H9 (cell line): ENCODE measurements at regions not wholly inside any gene's neighbourhood (a gene's known extent, or its start where the extent isn't known, plus 50 kb on each side); places are given as distances from the start of the nearest gene placed in this dataset.

Experiments used
- DNase-seq: peaks from one replicate; pipeline ENCODE4 v3.0.0-alpha.2; 2017
- H2AFZ ChIP-seq: one replicate; pipeline ENCODE4 v1.6.1; 2013; ENCODE audit warnings: mild to moderate bottlenecking, low read length, control low read depth, moderate library complexity
- H2AK5ac ChIP-seq: 2 replicates; pipeline ENCODE4 v1.6.1; 2013; ENCODE audit warnings: low read length, control low read depth, mixed read lengths; ENCODE audit not compliant: insufficient read length
- H2BK120ac ChIP-seq: one replicate; pipeline ENCODE4 v1.6.1; 2013; ENCODE audit warnings: low read depth, mild to moderate bottlenecking, low read length, control low read depth, inconsistent platforms; ENCODE audit not compliant: poor library complexity, severe bottlenecking
- H2BK12ac ChIP-seq: 2 replicates; pipeline ENCODE4 v1.6.1; 2013; ENCODE audit warnings: low read length, control low read depth, mixed read lengths, low read depth; ENCODE audit not compliant: insufficient read length
- H2BK15ac ChIP-seq: 2 replicates; pipeline ENCODE4 v1.6.1; 2013; ENCODE audit warnings: low read depth, low read length, control low read depth
- H2BK20ac ChIP-seq: one replicate; pipeline ENCODE4 v1.6.1; 2013; ENCODE audit warnings: low read depth, mild to moderate bottlenecking, low read length, control low read depth, inconsistent platforms; ENCODE audit not compliant: poor library complexity, severe bottlenecking
- H2BK5ac ChIP-seq: 2 replicates; pipeline ENCODE4 v1.6.1; 2013; ENCODE audit warnings: low read length, control low read depth, mixed read lengths; ENCODE audit not compliant: insufficient read length
- H3K14ac ChIP-seq: 2 replicates; pipeline ENCODE4 v1.6.1; 2013; ENCODE audit warnings: low read length, control low read depth; ENCODE audit not compliant: insufficient read depth
- H3K18ac ChIP-seq: 2 replicates; pipeline ENCODE4 v1.6.1; 2013; ENCODE audit warnings: low read depth, mild to moderate bottlenecking, mixed read lengths, low read length, control low read depth; ENCODE audit not compliant: insufficient read length
- H3K23ac ChIP-seq: 2 replicates; pipeline ENCODE4 v1.6.1; 2013; ENCODE audit warnings: low read length, control low read depth, mixed read lengths, low read depth; ENCODE audit not compliant: insufficient read length
- H3K23me2 ChIP-seq: 2 replicates; pipeline ENCODE4 v1.6.1; 2013; ENCODE audit warnings: low read depth, mild to moderate bottlenecking, mixed read lengths, low read length, control low read depth; ENCODE audit not compliant: insufficient read length, poor library complexity, severe bottlenecking
- H3K27ac ChIP-seq: 2 replicates; pipeline ENCODE4 v1.5.1; 2013; ENCODE audit warnings: low read length, control low read depth, mixed read lengths, low read depth; ENCODE audit not compliant: insufficient read length
- H3K27me3 ChIP-seq: 2 replicates; pipeline ENCODE4 v1.6.1; 2013; ENCODE audit warnings: low read length, control low read depth, inconsistent platforms; ENCODE audit not compliant: insufficient read depth
- H3K4ac ChIP-seq: 2 replicates; pipeline ENCODE4 v1.6.1; 2013; ENCODE audit warnings: low read depth, mild to moderate bottlenecking, control low read depth, inconsistent platforms, low read length, moderate library complexity
- H3K4me1 ChIP-seq: 2 replicates; pipeline ENCODE4 v1.6.1; 2013; ENCODE audit warnings: low read length, control low read depth, inconsistent platforms; ENCODE audit not compliant: insufficient read depth
- H3K4me2 ChIP-seq: 2 replicates; pipeline ENCODE4 v1.6.1; 2013; ENCODE audit warnings: low read length, control low read depth, mixed read lengths; ENCODE audit not compliant: insufficient read length, insufficient read depth
- H3K56ac ChIP-seq: 2 replicates; pipeline ENCODE4 v1.6.1; 2013; ENCODE audit warnings: low read depth, mild to moderate bottlenecking, mixed read lengths, low read length, control low read depth; ENCODE audit not compliant: insufficient read length
- H3K79me1 ChIP-seq: 2 replicates; pipeline ENCODE4 v1.6.1; 2013; ENCODE audit warnings: low read depth, mild to moderate bottlenecking, moderate library complexity, low read length, control low read depth, inconsistent platforms; ENCODE audit not compliant: insufficient read depth, poor library complexity, severe bottlenecking
- H3K79me2 ChIP-seq: 2 replicates; pipeline ENCODE4 v1.6.1; 2013; ENCODE audit warnings: low read length, control low read depth, inconsistent platforms; ENCODE audit not compliant: insufficient read depth
- H3K9ac ChIP-seq: 2 replicates; pipeline ENCODE4 v1.6.1; 2013; ENCODE audit warnings: low read length, control low read depth, mixed read lengths; ENCODE audit not compliant: insufficient read length; ENCODE audit errors: extremely low read depth
- H3K9me3 ChIP-seq: one replicate; pipeline ENCODE4 v1.6.1; 2013; ENCODE audit warnings: low read depth, low read length, inconsistent platforms; ENCODE audit not compliant: control insufficient read depth
- H3T11ph ChIP-seq: one replicate; pipeline ENCODE4 v1.6.1; 2013; ENCODE audit warnings: mild to moderate bottlenecking, low read length, control low read depth, inconsistent platforms
- H4K20me1 ChIP-seq: one replicate; pipeline ENCODE4 v1.6.1; 2013; ENCODE audit not compliant: control insufficient read depth, insufficient read length, insufficient read depth
- H4K5ac ChIP-seq: 2 replicates; pipeline ENCODE4 v1.6.1; 2013; ENCODE audit warnings: low read depth, mild to moderate bottlenecking, mixed read lengths, low read length, control low read depth; ENCODE audit not compliant: insufficient read length
- H4K8ac ChIP-seq: replicated peaks from 2 replicates; pipeline ENCODE4 v1.6.1; 2013; ENCODE audit warnings: low read length, control low read depth, mixed read lengths, low read depth; ENCODE audit not compliant: insufficient read length
- H4K91ac ChIP-seq: 2 replicates; pipeline ENCODE4 v1.6.1; 2013; ENCODE audit warnings: low read depth, mild to moderate bottlenecking, moderate library complexity, mixed read lengths, low read length, control low read depth; ENCODE audit not compliant: insufficient read length
- H3K27ac Mint-ChIP-seq, 3 experiments: 2 replicates in 2 of 3; 3 replicates in 1 of 3; pipeline ENCODE4 v1.8.0; 2020 to 2021; ENCODE audit warnings: mixed read lengths in 3 of 3, mild to moderate bottlenecking in 1 of 3, moderate library complexity in 1 of 3
- H3K27me3 Mint-ChIP-seq: 2 replicates; pipeline ENCODE4 v1.8.0; 2021; ENCODE audit warnings: low read depth, mild to moderate bottlenecking, moderate library complexity, mixed read lengths
- H3K36me3 Mint-ChIP-seq, 3 experiments: 2 replicates in 2 of 3; 3 replicates in 1 of 3; pipeline ENCODE4 v1.8.0; 2020 to 2021; ENCODE audit warnings: low read depth in 3 of 3, mixed read lengths in 3 of 3; ENCODE audit not compliant: insufficient read depth in 1 of 3
- H3K4me1 Mint-ChIP-seq, 2 experiments: 2 replicates each; pipeline ENCODE4 v1.8.0; 2020; ENCODE audit warnings: mixed read lengths in 2 of 2
- H3K4me3 Mint-ChIP-seq, 2 experiments: 2 replicates in 1 of 2; 3 replicates in 1 of 2; pipeline ENCODE4 v1.8.0; 2020 to 2021; ENCODE audit warnings: mild to moderate bottlenecking in 2 of 2, mixed read lengths in 2 of 2, moderate library complexity in 1 of 2
- H3K9me3 Mint-ChIP-seq, 2 experiments: 2 replicates in 1 of 2; 3 replicates in 1 of 2; pipeline ENCODE4 v1.8.0; 2020; ENCODE audit warnings: mild to moderate bottlenecking in 2 of 2, mixed read lengths in 2 of 2, moderate library complexity in 1 of 2
- TF ChIP-seq, protein P1 (sequence below): fragments of 200-600 bp; sonication (generic); conservative IDR thresholded peaks from 3 replicates; pipeline ENCODE4 v1.8.0; 2021; ENCODE audit warnings: antibody characterized with exemption, mild to moderate bottlenecking

DNA sequence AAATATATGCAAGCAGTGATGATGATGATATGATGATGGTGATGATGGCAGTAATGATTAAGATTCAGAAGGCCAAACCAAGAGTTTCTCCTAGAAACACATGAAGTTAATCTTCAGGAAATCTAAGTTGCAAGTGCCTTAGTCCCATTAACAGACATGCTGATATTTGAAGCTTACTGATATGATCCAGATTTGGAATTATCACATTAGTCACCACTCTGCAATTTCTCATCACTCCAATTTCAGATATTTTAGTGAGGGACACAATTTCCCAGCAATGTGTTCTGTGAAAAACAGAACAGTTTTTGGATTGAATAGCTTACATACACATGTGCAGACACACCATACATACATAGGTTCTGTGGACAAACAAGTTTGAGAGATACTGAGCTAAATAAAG, 411.4 kb upstream of the FAT3 start:
- Histone ChIP-seq H2AFZ (no peak overlapping the region), H4K8ac (no peak overlapping the region), H4K20me1 (no peaks in the 10 kb centered on the region), H3K23me2 (no peaks in the 10 kb centered on the region), H2BK5ac (no peak overlapping the region), H4K91ac (no peak overlapping the region), H2BK20ac (no peak overlapping the region), H3K9me3 (no peaks in the 10 kb centered on the region), H3K23ac (no peak overlapping the region), H3K4me1 (no peaks in the 10 kb centered on the region), H2BK120ac (no peak overlapping the region), H3K27me3 (no peaks in the 10 kb centered on the region), H3K56ac (no peak overlapping the region), H3K79me2 (no peaks in the 10 kb centered on the region), H2BK15ac (no peak overlapping the region), H3T11ph (no peak overlapping the region), H3K9ac (no peak overlapping the region), H3K27ac (no peak overlapping the region), H3K4ac (no peak overlapping the region), H3K14ac (no peak overlapping the region), H2BK12ac (no peak overlapping the region), H3K18ac (no peak overlapping the region), H4K5ac (no peak overlapping the region), H3K4me2 (no peak overlapping the region), H2AK5ac (no peak overlapping the region), H3K79me1 (no peaks in the 10 kb centered on the region)
- no peak overlapping the region for H3K4me3 Mint-ChIP-seq
- TF ChIP-seq, protein P1, sequence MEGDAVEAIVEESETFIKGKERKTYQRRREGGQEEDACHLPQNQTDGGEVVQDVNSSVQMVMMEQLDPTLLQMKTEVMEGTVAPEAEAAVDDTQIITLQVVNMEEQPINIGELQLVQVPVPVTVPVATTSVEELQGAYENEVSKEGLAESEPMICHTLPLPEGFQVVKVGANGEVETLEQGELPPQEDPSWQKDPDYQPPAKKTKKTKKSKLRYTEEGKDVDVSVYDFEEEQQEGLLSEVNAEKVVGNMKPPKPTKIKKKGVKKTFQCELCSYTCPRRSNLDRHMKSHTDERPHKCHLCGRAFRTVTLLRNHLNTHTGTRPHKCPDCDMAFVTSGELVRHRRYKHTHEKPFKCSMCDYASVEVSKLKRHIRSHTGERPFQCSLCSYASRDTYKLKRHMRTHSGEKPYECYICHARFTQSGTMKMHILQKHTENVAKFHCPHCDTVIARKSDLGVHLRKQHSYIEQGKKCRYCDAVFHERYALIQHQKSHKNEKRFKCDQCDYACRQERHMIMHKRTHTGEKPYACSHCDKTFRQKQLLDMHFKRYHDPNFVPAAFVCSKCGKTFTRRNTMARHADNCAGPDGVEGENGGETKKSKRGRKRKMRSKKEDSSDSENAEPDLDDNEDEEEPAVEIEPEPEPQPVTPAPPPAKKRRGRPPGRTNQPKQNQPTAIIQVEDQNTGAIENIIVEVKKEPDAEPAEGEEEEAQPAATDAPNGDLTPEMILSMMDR = no peak
- H3K27ac Mint-ChIP-seq = no peak overlapping the region
- H3K4me1 Mint-ChIP-seq = peaks cover 6 to 8% of the 10 kb centered on the region in 2 experiments
- peaks cover 0 to 4% (median 0%) of the 10 kb centered on the region in 3 experiments; a peak in 2 of 7 replicates for H3K36me3 Mint-ChIP-seq
- H3K9me3 Mint-ChIP-seq = no peaks in the 10 kb centered on the region; a peak in 2 of 5 replicates
- no peak for DNase-seq
- no peaks in the 10 kb centered on the region for H3K27me3 Mint-ChIP-seq
